HepG2 (cell line): ENCODE measurements at regions not wholly inside any gene's neighbourhood (a gene's known extent, or its start where the extent isn't known, plus 50 kb on each side); places are given as distances from the start of the nearest gene placed in this dataset.

Experiments
- ATAC-seq: fragments of 200-7000 bp; cut with Tn5 transposase; 3 replicates; pipeline ENCODE4 v1.9.1; 2020; ENCODE audit warnings: mild to moderate bottlenecking, moderate library complexity
- BruUV-seq: library from RNA; stranded (reverse); fragments of 400-500 nt; replicated peaks from 2 replicates; lab custom pipeline; 2021; lab: Mats Ljungman, UMichigan
- CTCF ChIA-PET: fragments of 300-600 bp; formaldehyde crosslinking; extraction: SDS; loops from one replicate; lab custom pipeline; 2021; ENCODE audit warnings: low total read pairs, inconsistent platforms, low intra/inter-chr PET ratio; lab: Yijun Ruan, JAX
- POLR2A ChIA-PET: fragments of 350-600 bp; sonication (Branson Sonifier 250); formaldehyde crosslinking; loops from one replicate; lab custom pipeline; 2020; ENCODE audit warnings: antibody characterized with exemption, inconsistent platforms; lab: Yijun Ruan, JAX
- DNase-seq: peaks from one replicate; pipeline ENCODE4 v3.0.0-alpha.2; 2015; ENCODE audit warnings: low spot score
- FAIRE-seq: peaks from 3 replicates; lab custom pipeline; 2011; peaks lifted over from hg19 to GRCh38; lab: Jason Lieb, UNC
- H2AFZ ChIP-seq: one replicate; pipeline ENCODE4 v1.6.1; 2011; ENCODE audit warnings: low read length, inconsistent platforms
- H3K27ac ChIP-seq: fragments of 300-600 bp; 3 replicates; pipeline ENCODE4 v1.8.0; 2011; ENCODE audit warnings: mixed run types, mild to moderate bottlenecking, mixed read lengths, low read length, inconsistent platforms; ENCODE audit not compliant: insufficient read depth; ENCODE audit errors: extremely low read length
- H3K27me3 ChIP-seq, 2 experiments: fragments of 200-600 bp in 1 of 2; 2 replicates in 1 of 2; 3 replicates in 1 of 2; pipeline versions ENCODE4 v1.6.0 to v1.8.0; 2011; ENCODE audit warnings: low read length in 2 of 2, mild to moderate bottlenecking in 2 of 2, moderate library complexity in 2 of 2, inconsistent platforms in 1 of 2; ENCODE audit not compliant: insufficient read depth in 2 of 2, control insufficient read depth in 1 of 2
- H3K36me3 ChIP-seq, 2 experiments: fragments of 200-600 bp in 1 of 2; replicated peaks in 1 of 2; 2 replicates in 1 of 2; 3 replicates in 1 of 2; pipeline versions ENCODE4 v1.5.1 to v1.8.0; 2011; ENCODE audit warnings: low read length in 2 of 2, inconsistent platforms in 1 of 2; ENCODE audit not compliant: insufficient read depth in 2 of 2, control insufficient read depth in 1 of 2
- H3K4me1 ChIP-seq: 2 replicates; pipeline ENCODE4 v1.5.1; 2012; ENCODE audit warnings: low read length, inconsistent platforms; ENCODE audit not compliant: insufficient read depth
- H3K4me2 ChIP-seq: 2 replicates; pipeline ENCODE4 v1.6.0; 2011; ENCODE audit warnings: low read depth, low read length, inconsistent platforms
- H3K4me3 ChIP-seq, 3 experiments: fragments of 200-600 bp in 1 of 3; sonication (generic), shearing (Covaris generic) in 1 of 3; replicated peaks in 1 of 3; 2 replicates each; pipeline ENCODE4 v1.5.1; 2011 to 2016; ENCODE audit warnings: low read length in 3 of 3, inconsistent platforms in 2 of 3, low read depth in 2 of 3, mild to moderate bottlenecking in 2 of 3, control low read depth in 1 of 3, mixed read lengths in 1 of 3; ENCODE audit not compliant: insufficient read depth in 1 of 3
- H3K79me2 ChIP-seq: one replicate; pipeline ENCODE4 v1.6.1; 2011; ENCODE audit warnings: low read length, inconsistent platforms; ENCODE audit not compliant: insufficient read depth
- H3K9ac ChIP-seq: 2 replicates; pipeline ENCODE4 v1.6.0; 2011; ENCODE audit warnings: mild to moderate bottlenecking, low read depth, low read length, inconsistent platforms; ENCODE audit not compliant: insufficient read depth
- H3K9me3 ChIP-seq: 2 replicates; pipeline ENCODE4 v1.5.1; 2012; ENCODE audit warnings: mild to moderate bottlenecking, low read length
- H4K20me1 ChIP-seq: 2 replicates; pipeline ENCODE4 v1.6.0; 2011; ENCODE audit warnings: inconsistent platforms, mild to moderate bottlenecking, low read length, moderate library complexity; ENCODE audit not compliant: insufficient read depth
- ELK4 ChIP-seq: sonication (generic); formaldehyde crosslinking; IDR thresholded peaks from 2 replicates; pipeline ENCODE4 v1.9.0; 2021; ENCODE audit warnings: missing genetic modification reagents, borderline replicate concordance
- HOXD1 ChIP-seq: sonication (generic); formaldehyde crosslinking; IDR thresholded peaks from 2 replicates; pipeline ENCODE4 v1.5.0; 2020; ENCODE audit warnings: missing genetic modification reagents
- JUN ChIP-seq: sonication (generic); formaldehyde crosslinking; IDR thresholded peaks from 2 replicates; pipeline ENCODE4 v1.4.0; 2020; ENCODE audit warnings: mild to moderate bottlenecking, missing genetic modification reagents
- MATR3 ChIP-seq: sonication (generic); formaldehyde crosslinking; IDR thresholded peaks from 2 replicates; pipeline ENCODE4 v1.4.0; 2020; ENCODE audit warnings: missing genetic modification reagents
- MED8 ChIP-seq: sonication (generic); formaldehyde crosslinking; IDR thresholded peaks from 2 replicates; pipeline ENCODE4 v1.8.1; 2023; ENCODE audit warnings: mild to moderate bottlenecking, missing genetic modification reagents; ENCODE audit not compliant: insufficient replicate concordance
- MXD1 ChIP-seq: sonication (generic); formaldehyde crosslinking; IDR thresholded peaks from 2 replicates; pipeline ENCODE4 v1.4.0; 2020; ENCODE audit warnings: mild to moderate bottlenecking, missing genetic modification reagents
- POLR2A ChIP-seq, 2 experiments: IDR thresholded peaks; 2 replicates each; pipeline ENCODE4 v1.6.1; 2011; ENCODE audit warnings: low read depth in 2 of 2, low read length in 2 of 2, mild to moderate bottlenecking in 1 of 2, moderate library complexity in 1 of 2; ENCODE audit not compliant: insufficient read depth in 1 of 2
- PRPF4 ChIP-seq: fragments of 200-400 bp; formaldehyde crosslinking; IDR thresholded peaks from 2 replicates; pipeline ENCODE4 v1.6.1; 2016; ENCODE audit warnings: low read length, low read depth; ENCODE audit not compliant: poor library complexity, severe bottlenecking
- RNF2 ChIP-seq: fragments of 450-650 bp; conservative IDR thresholded peaks from 2 replicates; pipeline ENCODE4 v1.6.1; 2016; ENCODE audit warnings: low read depth
- ZNF337 ChIP-seq: sonication (generic); formaldehyde crosslinking; IDR thresholded peaks from 2 replicates; pipeline ENCODE4 v1.5.1; 2020; ENCODE audit warnings: missing genetic modification reagents, low read depth, mild to moderate bottlenecking, borderline replicate concordance
- ZNF792 ChIP-seq: IDR thresholded peaks from 2 replicates; pipeline ENCODE4 v1.6.1; 2016
- WGBS: methylation state at CpG from one replicate; pipeline ENCODE4 v1.1.6; 2017; ENCODE audit warnings: low lambda C conversion rate; 5-methylcytosine and 5-hydroxymethylcytosine counted together
- in situ Hi-C: cut with HindIII; loops from 2 replicates; pipeline ENCODE4 v1.10.0; 2017; ENCODE audit warnings: low pct_unique_long_range_greater_than_20kb; ENCODE audit not compliant: extremely low pct_ligation_motif_present
- intact Hi-C: fragments of 100-400 bp; cut with micrococcal nuclease; formaldehyde crosslinking; loops from one replicate; pipeline ENCODE4 v1.10.0; 2022; ENCODE audit not compliant: unreplicated experiment

- WGBS: 0% methylated on average over 1 of the region's 1 CpG
These were observed 123.7 kb downstream of the ABHD5 start for GRCh38 chr3:43814461-43814860.

More at GRCh38 chr3:43814461-43814860, 123.7 kb downstream of the ABHD5 start:
- Histone ChIP-seq H3K9me3 (no peaks in the 10 kb centered on the region), H3K79me2 (no peaks in the 10 kb centered on the region), H3K27me3 (peaks cover 0 to 4% of the 10 kb centered on the region in 2 experiments; a peak in 1 of 5 replicates), H3K4me2 (no peak overlapping the region), H3K4me3 (no peak overlapping the region)
- POLR2A ChIA-PET: no interaction called here
- in situ Hi-C loops: no loop called here
- no peak for FAIRE-seq
- DNase-seq: no peak
- TF ChIP-seq ZNF792 (CRISPR knock-in tag): no peak
- no peak for TF ChIP-seq MED8
- no peak for TF ChIP-seq JUN (CRISPR knock-in tag)
- TF ChIP-seq MXD1 (CRISPR knock-in tag): no peak
- TF ChIP-seq POLR2A (IDR thresholded peaks at IDR 0.05; ENCODE audit: insufficient read depth in 1 of 2, low read depth in 2 of 2, low read length in 2 of 2): no peak
- no peak for TF ChIP-seq RNF2
- TF ChIP-seq ZNF337 (CRISPR knock-in tag): no peak
- TF ChIP-seq ELK4 (CRISPR knock-in tag): no peak
- no peak for TF ChIP-seq PRPF4
- no peak for TF ChIP-seq HOXD1 (CRISPR knock-in tag)
- no peak for TF ChIP-seq MATR3 (CRISPR knock-in tag)
- TF ChIP-seq, all 625 proteins: peak for 0
- ATAC-seq: no peak
- intact Hi-C loops: no loop called here
- H3K36me3 ChIP-seq: no peaks in the 10 kb centered on the region
- no peaks in the 10 kb centered on the region for H4K20me1 ChIP-seq
- no peak overlapping the region for H3K9ac ChIP-seq
- H2AFZ ChIP-seq: no peak overlapping the region
- CTCF ChIA-PET: no interaction called here
- H3K4me1 ChIP-seq: no peaks in the 10 kb centered on the region
- BruUV-seq: no TSS peak
- H3K27ac ChIP-seq: no peak overlapping the region
